NCI-H774 (cell line): ENCODE measurements at regions not wholly inside any gene's neighbourhood (a gene's known extent, or its start where the extent isn't known, plus 50 kb on each side); places are given as distances from the start of the nearest gene placed in this dataset.
"Not testable (repeated sequence)": the region's sequence is repeated elsewhere in the genome, so short reads cannot be mapped to it uniquely, and the experiment has no call there.

Experiments used
- DNase-seq: peaks from one replicate; lab custom pipeline; 2025; lab: John Stamatoyannopoulos, UW

- no peak for DNase-seq
These were observed 62.3 kb upstream of the PAGE3 start for GRCh38 chrX:55326985-55327384.

GRCh38 chrX:55335296-55335695 is 70.6 kb upstream of the PAGE3 start:
- no peak for DNase-seq

- DNase-seq, result no peak
These were observed 71.5 kb upstream of the PAGE3 start for GRCh38 chrX:55336176-55336575.

GRCh38 chrX:55340896-55341433 is 76.2 kb upstream of the PAGE3 start:
- no peak for DNase-seq

GRCh38 chrX:55342533-55343501 is 78.1 kb upstream of the PAGE3 start:
- DNase-seq, result peak; percentile 4

GRCh38 chrX:55356609-55357008 is 91.9 kb upstream of the PAGE3 start:
- DNase-seq, result no peak

GRCh38 chrX:55357236-55357635 is 92.5 kb upstream of the PAGE3 start:
- no peak for DNase-seq

GRCh38 chrX:55379396-55379795 is 72.5 kb upstream of the MAGEH1 start:
- DNase-seq, result no peak

GRCh38 chrX:55389376-55389775 is 62.6 kb upstream of the MAGEH1 start:
- no peak for DNase-seq

GRCh38 chrX:55396836-55397235 is 55.1 kb upstream of the MAGEH1 start:
- not testable (repeated sequence) for DNase-seq
